Psoas muscle (tissue), 7 donors: ENCODE measurements at regions not wholly inside any gene's neighbourhood (a gene's known extent, or its start where the extent isn't known, plus 50 kb on each side); places are given as distances from the start of the nearest gene placed in this dataset.

ENCODE experiments used
- ATAC-seq, 4 donors: fragments of 200-7000 bp; cut with Tn5 transposase; one replicate each; pipeline ENCODE4 v1.9.1; 2020; ENCODE audit warnings: moderate library complexity in 3 of 4, mild to moderate bottlenecking in 2 of 4
- DNase-seq, 2 donors: peaks; one replicate each; pipeline ENCODE4 v3.0.0-alpha.2; 2020
- H3K27ac ChIP-seq: fragments of 200-600 bp; one replicate; pipeline ENCODE4 v1.8.0; 2022
- H3K27me3 ChIP-seq, 3 donors: fragments of 200-600 bp in 1 of 3; one replicate each; pipeline versions ENCODE4 v1.6.1 to v1.8.0; 2013 to 2022; ENCODE audit warnings: low read length in 2 of 3, mild to moderate bottlenecking in 2 of 3, moderate library complexity in 1 of 3; ENCODE audit not compliant: insufficient read depth in 3 of 3
- H3K36me3 ChIP-seq, 2 donors: fragments of 200-600 bp in 1 of 2; one replicate each; pipeline versions ENCODE4 v1.6.1 to v1.8.0; 2013 to 2022; ENCODE audit warnings: low read depth in 1 of 2, mild to moderate bottlenecking in 1 of 2, moderate library complexity in 1 of 2; ENCODE audit not compliant: insufficient read depth in 1 of 2
- H3K4me1 ChIP-seq: fragments of 200-600 bp; one replicate; pipeline ENCODE4 v1.8.0; 2022
- H3K4me3 ChIP-seq: fragments of 200-600 bp; one replicate; pipeline ENCODE4 v1.8.0; 2022; ENCODE audit warnings: mild to moderate bottlenecking
- H3K9me3 ChIP-seq: fragments of 200-600 bp; one replicate; pipeline ENCODE4 v1.8.0; 2022
- WGBS, 3 donors: extraction: QIAGEN DNeasy Blood & Tissue Kit; methylation state at CpG; one replicate each; pipeline versions ENCODE4 v1.1.6 to v1.1.7; 2013; 5-methylcytosine and 5-hydroxymethylcytosine counted together
- intact Hi-C, 2 donors: fragments of 100-400 bp; cut with DNase I; formaldehyde crosslinking; loops; one replicate each; pipeline versions ENCODE4 v1.11.0 to v1.14.2; 2022
- TF ChIP-seq, protein P1 (sequence below): fragments of 200-600 bp; IDR thresholded peaks from one replicate; pipeline ENCODE4 v1.8.0; 2022; ENCODE audit warnings: antibody characterized with exemption
- donor health status: healthy with polysubstance abuse.
- donor health status: DM: no; HTN: no; CAD: no; lungs with moderate emphysema.
- donor health status: Bipolar disorder and iron deficiency.
- donor health status: healthy.
- donor health status: DM: yes; HTN: yes; CAD: no.
- donor health status: DM: no; HTN: no; CAD: no.
- donor health status: DM: yes; HTN: yes; CAD: no.

DNA sequence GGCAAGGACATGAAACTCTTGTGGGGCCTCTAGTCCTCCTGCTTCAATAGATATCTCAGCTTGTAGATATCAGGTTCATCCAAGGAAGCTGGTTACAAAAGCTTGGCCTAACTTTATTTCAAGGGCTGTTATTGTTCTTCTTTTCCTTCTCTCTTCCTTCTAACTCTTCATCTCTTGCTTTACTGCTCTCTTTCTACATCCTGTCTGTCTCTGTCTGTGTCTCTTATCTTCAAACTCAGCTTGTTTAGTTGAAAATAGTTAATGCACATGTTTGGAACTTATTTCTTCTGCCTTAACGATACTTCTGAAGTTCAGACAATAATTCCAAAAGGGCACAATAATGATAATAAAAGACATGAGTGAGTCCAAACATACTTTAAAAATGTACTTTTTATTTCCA is 393.9 kb downstream of the NXPH1 start:
- ATAC-seq: no peak

GRCh38 chr7:8829100-8829499 is 395.7 kb downstream of the NXPH1 start:
- no peak overlapping the region for H3K4me3 ChIP-seq
- H3K27ac ChIP-seq: no peak overlapping the region
- no peaks in the 10 kb centered on the region for H3K4me1 ChIP-seq
- TF ChIP-seq, protein P1, sequence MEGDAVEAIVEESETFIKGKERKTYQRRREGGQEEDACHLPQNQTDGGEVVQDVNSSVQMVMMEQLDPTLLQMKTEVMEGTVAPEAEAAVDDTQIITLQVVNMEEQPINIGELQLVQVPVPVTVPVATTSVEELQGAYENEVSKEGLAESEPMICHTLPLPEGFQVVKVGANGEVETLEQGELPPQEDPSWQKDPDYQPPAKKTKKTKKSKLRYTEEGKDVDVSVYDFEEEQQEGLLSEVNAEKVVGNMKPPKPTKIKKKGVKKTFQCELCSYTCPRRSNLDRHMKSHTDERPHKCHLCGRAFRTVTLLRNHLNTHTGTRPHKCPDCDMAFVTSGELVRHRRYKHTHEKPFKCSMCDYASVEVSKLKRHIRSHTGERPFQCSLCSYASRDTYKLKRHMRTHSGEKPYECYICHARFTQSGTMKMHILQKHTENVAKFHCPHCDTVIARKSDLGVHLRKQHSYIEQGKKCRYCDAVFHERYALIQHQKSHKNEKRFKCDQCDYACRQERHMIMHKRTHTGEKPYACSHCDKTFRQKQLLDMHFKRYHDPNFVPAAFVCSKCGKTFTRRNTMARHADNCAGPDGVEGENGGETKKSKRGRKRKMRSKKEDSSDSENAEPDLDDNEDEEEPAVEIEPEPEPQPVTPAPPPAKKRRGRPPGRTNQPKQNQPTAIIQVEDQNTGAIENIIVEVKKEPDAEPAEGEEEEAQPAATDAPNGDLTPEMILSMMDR: no peak
- 91 to 95% (median 92%) methylated on average over 4 of the region's 4 CpGs for WGBS, 3 donors
- H3K27me3 ChIP-seq: no peaks in the 10 kb centered on the region
- H3K36me3 ChIP-seq: no peaks in the 10 kb centered on the region
- no peak for DNase-seq
- ATAC-seq: no peak
- peaks cover 3% of the 10 kb centered on the region for H3K9me3 ChIP-seq
- intact Hi-C loops: no loop called here

More for the DNA sequence above, 393.9 kb downstream of the NXPH1 start:
- no peaks in the 10 kb centered on the region for H3K36me3 ChIP-seq
- WGBS, 3 donors: 87 to 93% (median 92%) methylated on average over 1 of the region's 1 CpG
- intact Hi-C loops: no loop called here
- no peaks in the 10 kb centered on the region for H3K4me1 ChIP-seq
- no peak for DNase-seq
- TF ChIP-seq, protein P1: no peak
- H3K4me3 ChIP-seq: no peak overlapping the region
- H3K27me3 ChIP-seq: no peaks in the 10 kb centered on the region
- H3K27ac ChIP-seq: no peak overlapping the region
- peaks cover 3% of the 10 kb centered on the region for H3K9me3 ChIP-seq

GRCh38 chr7:8831376-8831775 is 398.0 kb downstream of the NXPH1 start:
- H3K4me1 ChIP-seq: no peaks in the 10 kb centered on the region
- no peaks in the 10 kb centered on the region for H3K27me3 ChIP-seq
- no peak for ATAC-seq
- no peaks in the 10 kb centered on the region for H3K36me3 ChIP-seq
- intact Hi-C loops: no loop called here
- H3K9me3 ChIP-seq: peaks cover 3% of the 10 kb centered on the region
- WGBS, 3 donors: 64 to 76% (median 72%) methylated on average over 4 of the region's 4 CpGs
- TF ChIP-seq, protein P1: no peak
- DNase-seq: no peak
- no peak overlapping the region for H3K27ac ChIP-seq
- H3K4me3 ChIP-seq: no peak overlapping the region

GRCh38 chr7:8833355-8833754 is 399.9 kb downstream of the NXPH1 start:
- H3K36me3 ChIP-seq: no peaks in the 10 kb centered on the region
- no peak overlapping the region for H3K4me3 ChIP-seq
- intact Hi-C loops: no loop called here
- peaks cover 3% of the 10 kb centered on the region for H3K9me3 ChIP-seq
- ATAC-seq (no peak), DNase-seq (no peak)
- no peaks in the 10 kb centered on the region for H3K27me3 ChIP-seq
- TF ChIP-seq, protein P1: no peak
- H3K4me1 ChIP-seq: no peaks in the 10 kb centered on the region
- no peak overlapping the region for H3K27ac ChIP-seq
- WGBS, 3 donors: 60 to 77% (median 62%) methylated on average over 6 of the region's 6 CpGs

DNA sequence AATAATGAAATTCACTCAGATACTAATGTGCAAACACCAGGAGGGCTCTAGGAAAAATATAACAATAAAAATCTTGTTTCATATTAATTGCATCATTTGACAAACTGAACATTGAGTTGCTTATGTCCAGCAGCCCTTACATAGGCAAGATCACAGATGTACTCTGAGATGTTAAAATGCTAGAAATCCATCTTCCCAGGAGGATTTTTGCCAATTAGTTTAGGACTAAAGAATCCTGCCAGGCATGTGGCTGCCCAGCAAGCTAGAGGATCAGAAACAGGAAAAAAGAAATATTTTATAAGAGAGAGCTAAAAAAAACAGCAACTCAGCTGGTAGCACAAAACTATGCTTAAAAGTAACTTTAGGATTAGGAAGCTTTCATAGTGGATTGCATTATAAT is 407.8 kb downstream of the NXPH1 start:
- Histone ChIP-seq H3K9me3 (no peaks in the 10 kb centered on the region), H3K4me1 (no peaks in the 10 kb centered on the region), H3K36me3 (no peaks in the 10 kb centered on the region), H3K4me3 (no peak overlapping the region), H3K27me3 (no peaks in the 10 kb centered on the region), H3K27ac (no peak overlapping the region)
- ATAC-seq: no peak
- TF ChIP-seq, protein P1: no peak
- intact Hi-C loops: no loop called here
- no peak for DNase-seq
